Endothelial cell of umbilical vein (primary cell): ENCODE measurements at regions not wholly inside any gene's neighbourhood (a gene's known extent, or its start where the extent isn't known, plus 50 kb on each side); places are given as distances from the start of the nearest gene placed in this dataset.

ENCODE experiments used
- BruUV-seq: library from RNA; stranded (reverse); fragments of 400-500 nt; replicated peaks from 2 replicates; lab custom pipeline; 2021; lab: Mats Ljungman, UMichigan
- CTCF ChIA-PET: fragments of 300-600, 350-600 bp; sonication (Branson Sonifier 250); formaldehyde crosslinking; loops from one replicate; lab custom pipeline; 2021; ENCODE audit warnings: antibody characterized with exemption, inconsistent platforms; lab: Charles Lee
- POLR2A ChIA-PET: fragments of 300-600, 350-600 bp; sonication (Branson Sonifier 250); formaldehyde crosslinking; loops from one replicate; lab custom pipeline; 2021; ENCODE audit warnings: antibody characterized with exemption, inconsistent platforms; lab: Charles Lee
- DNase-seq: peaks from one replicate; pipeline ENCODE4 v3.0.0-alpha.2; 2011; ENCODE audit warnings: low read depth, low spot score
- FAIRE-seq: peaks from 2 replicates; lab custom pipeline; 2011; peaks lifted over from hg19 to GRCh38; lab: Jason Lieb, UNC
- H2AFZ ChIP-seq: 2 replicates; pipeline ENCODE4 v1.6.0; 2012; ENCODE audit warnings: low read depth, low read length, control low read depth, inconsistent platforms
- H3K27ac ChIP-seq: 2 replicates; pipeline ENCODE4 v1.5.1; 2011; ENCODE audit warnings: low read depth, mild to moderate bottlenecking, control low read depth, low read length, moderate library complexity; ENCODE audit not compliant: insufficient read depth
- H3K27me3 ChIP-seq, 2 experiments: 2 replicates each; pipeline versions ENCODE4 v1.6.0 to v1.6.1; 2011; ENCODE audit warnings: low read length in 2 of 2, mixed read lengths in 1 of 2; ENCODE audit not compliant: control insufficient read depth in 2 of 2, insufficient read depth in 2 of 2
- H3K36me3 ChIP-seq, 2 experiments: 2 replicates in 1 of 2; 3 replicates in 1 of 2; pipeline ENCODE4 v1.5.1; 2011; ENCODE audit warnings: low read length in 2 of 2, mild to moderate bottlenecking in 1 of 2, moderate library complexity in 1 of 2; ENCODE audit not compliant: control insufficient read depth in 2 of 2, insufficient read depth in 2 of 2; ENCODE audit errors: extremely low read depth in 1 of 2
- H3K4me1 ChIP-seq: 3 replicates; pipeline ENCODE4 v1.5.1; 2011; ENCODE audit warnings: mild to moderate bottlenecking, low read length; ENCODE audit not compliant: control insufficient read depth, insufficient read depth; ENCODE audit errors: extremely low read depth
- H3K4me2 ChIP-seq: 2 replicates; pipeline ENCODE4 v1.6.1; 2011; ENCODE audit warnings: low read length, control low read depth, mixed read lengths; ENCODE audit not compliant: insufficient read depth
- H3K4me3 ChIP-seq, 3 experiments: fragments of 200-600 bp in 1 of 3; sonication (generic), shearing (Covaris generic) in 1 of 3; replicated peaks in 1 of 3; 2 replicates each; pipeline ENCODE4 v1.5.1; 2011 to 2016; ENCODE audit warnings: control low read depth in 3 of 3, low read length in 3 of 3, mild to moderate bottlenecking in 2 of 3, inconsistent platforms in 1 of 3, low read depth in 1 of 3, moderate library complexity in 1 of 3; ENCODE audit not compliant: insufficient read depth in 1 of 3
- H3K79me2 ChIP-seq: 2 replicates; pipeline ENCODE4 v1.6.0; 2012; ENCODE audit warnings: low read length, inconsistent platforms; ENCODE audit not compliant: control insufficient read depth, insufficient read depth
- H3K9ac ChIP-seq: replicated peaks from 2 replicates; pipeline ENCODE3; 2011; ENCODE audit warnings: low read length, control low read depth; ENCODE audit not compliant: insufficient read depth; ENCODE audit errors: extremely low read depth
- H3K9me1 ChIP-seq: replicated peaks from 3 replicates; pipeline ENCODE4 v1.6.0; 2011; ENCODE audit warnings: mild to moderate bottlenecking, low read length; ENCODE audit not compliant: control insufficient read depth, insufficient read depth; ENCODE audit errors: extremely low read depth
- H3K9me3 ChIP-seq: replicated peaks from 2 replicates; pipeline ENCODE4 v1.5.1; 2012; ENCODE audit warnings: low read length, inconsistent platforms; ENCODE audit not compliant: control insufficient read depth, insufficient read depth
- H4K20me1 ChIP-seq: replicated peaks from 2 replicates; pipeline ENCODE3; 2011; ENCODE audit warnings: mild to moderate bottlenecking, low read length; ENCODE audit not compliant: control insufficient read depth, insufficient read depth; ENCODE audit errors: extremely low read depth
- EZH2 ChIP-seq: IDR thresholded peaks from 2 replicates; pipeline ENCODE4 v1.6.1; 2012; ENCODE audit warnings: borderline replicate concordance, low read depth, mild to moderate bottlenecking, moderate library complexity, low read length, inconsistent platforms; ENCODE audit not compliant: severe bottlenecking
- GATA2 ChIP-seq: IDR thresholded peaks from 2 replicates; pipeline ENCODE4 v1.7.0; 2011; ENCODE audit warnings: low read depth, mild to moderate bottlenecking, moderate library complexity, mixed read lengths, low read length; ENCODE audit not compliant: insufficient read length, insufficient read depth
- JUN ChIP-seq: IDR thresholded peaks from 2 replicates; pipeline ENCODE4 v1.6.1; 2011; ENCODE audit warnings: borderline replicate concordance, low read depth; ENCODE audit not compliant: insufficient read length, insufficient read depth
- MYC ChIP-seq: IDR thresholded peaks from one replicate; pipeline ENCODE4 v1.6.1; 2011; ENCODE audit warnings: mild to moderate bottlenecking, low read depth, low read length
- POLR2A ChIP-seq: IDR thresholded peaks from 2 replicates; pipeline ENCODE4 v1.6.1; 2012; ENCODE audit warnings: low read depth, mild to moderate bottlenecking, control low read depth, low read length
- POLR2AphosphoS5 ChIP-seq: IDR thresholded peaks from 2 replicates; pipeline ENCODE4 v1.6.1; 2012; ENCODE audit warnings: low read depth, mild to moderate bottlenecking, control low read depth, low read length, moderate library complexity; ENCODE audit not compliant: insufficient read depth
- dilution Hi-C: fragments of 300-500 bp; cut with MboI; formaldehyde crosslinking; loops from one replicate; pipeline ENCODE4 v1.15.0; 2019; ENCODE audit warnings: low sequenced_read_pairs; ENCODE audit not compliant: extremely low pct_ligation_motif_present
- intact Hi-C: fragments of 100-400 bp; cut with micrococcal nuclease; formaldehyde crosslinking; loops from one replicate; pipeline ENCODE4 v1.10.0; 2022
- TF ChIP-seq, protein P1 (sequence below): IDR thresholded peaks from 2 replicates; pipeline ENCODE4 v1.6.1; 2011; ENCODE audit not compliant: insufficient read depth, insufficient read length
- TF ChIP-seq, protein P2 (sequence below), 2 donors: IDR thresholded peaks; 1 replicate in 1 of 2; 2 replicates in 1 of 2; pipeline ENCODE4 v1.5.1; 2011; ENCODE audit warnings: low read length in 2 of 2, mild to moderate bottlenecking in 2 of 2, moderate library complexity in 2 of 2, control low read depth in 1 of 2, inconsistent platforms in 1 of 2, low read depth in 1 of 2; ENCODE audit not compliant: insufficient read depth in 1 of 2; ENCODE audit errors: extremely low read depth in 1 of 2

- ChIA-PET POLR2A (no interaction called here), CTCF (no interaction called here)
- no TSS peak for BruUV-seq
- no peak for TF ChIP-seq POLR2A
- no peak for TF ChIP-seq JUN
- TF ChIP-seq MYC: no peak
- TF ChIP-seq, protein P1, sequence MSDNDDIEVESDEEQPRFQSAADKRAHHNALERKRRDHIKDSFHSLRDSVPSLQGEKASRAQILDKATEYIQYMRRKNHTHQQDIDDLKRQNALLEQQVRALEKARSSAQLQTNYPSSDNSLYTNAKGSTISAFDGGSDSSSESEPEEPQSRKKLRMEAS: no peak
- TF ChIP-seq POLR2AphosphoS5: no peak
- TF ChIP-seq GATA2: no peak
- no peak for TF ChIP-seq EZH2
- TF ChIP-seq, protein P2, sequence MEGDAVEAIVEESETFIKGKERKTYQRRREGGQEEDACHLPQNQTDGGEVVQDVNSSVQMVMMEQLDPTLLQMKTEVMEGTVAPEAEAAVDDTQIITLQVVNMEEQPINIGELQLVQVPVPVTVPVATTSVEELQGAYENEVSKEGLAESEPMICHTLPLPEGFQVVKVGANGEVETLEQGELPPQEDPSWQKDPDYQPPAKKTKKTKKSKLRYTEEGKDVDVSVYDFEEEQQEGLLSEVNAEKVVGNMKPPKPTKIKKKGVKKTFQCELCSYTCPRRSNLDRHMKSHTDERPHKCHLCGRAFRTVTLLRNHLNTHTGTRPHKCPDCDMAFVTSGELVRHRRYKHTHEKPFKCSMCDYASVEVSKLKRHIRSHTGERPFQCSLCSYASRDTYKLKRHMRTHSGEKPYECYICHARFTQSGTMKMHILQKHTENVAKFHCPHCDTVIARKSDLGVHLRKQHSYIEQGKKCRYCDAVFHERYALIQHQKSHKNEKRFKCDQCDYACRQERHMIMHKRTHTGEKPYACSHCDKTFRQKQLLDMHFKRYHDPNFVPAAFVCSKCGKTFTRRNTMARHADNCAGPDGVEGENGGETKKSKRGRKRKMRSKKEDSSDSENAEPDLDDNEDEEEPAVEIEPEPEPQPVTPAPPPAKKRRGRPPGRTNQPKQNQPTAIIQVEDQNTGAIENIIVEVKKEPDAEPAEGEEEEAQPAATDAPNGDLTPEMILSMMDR (IDR thresholded peaks at IDR 0.05; ENCODE audit: extremely low read depth in 1 of 2, insufficient read depth in 1 of 2, low read depth in 1 of 2, low read length in 2 of 2): no peak
- Histone ChIP-seq H2AFZ (no peak overlapping the region), H4K20me1 (no peaks in the 10 kb centered on the region), H3K9ac (no peak overlapping the region), H3K4me2 (no peak overlapping the region), H3K9me1 (no peaks in the 10 kb centered on the region), H3K27ac (no peak overlapping the region), H3K79me2 (no peaks in the 10 kb centered on the region), H3K4me1 (no peaks in the 10 kb centered on the region), H3K27me3 (no peaks in the 10 kb centered on the region), H3K9me3 (peaks cover 1% of the 10 kb centered on the region), H3K36me3 (no peaks in the 10 kb centered on the region), H3K4me3 (no peak overlapping the region)
- intact Hi-C loops (no loop called here), dilution Hi-C loops (no loop called here)
- FAIRE-seq (no peak), DNase-seq (no peak)
These were observed 864.9 kb upstream of the ZWINT start for GRCh38 chr10:57225920-57226319.
